ENCODE measurements at regions not wholly inside any gene's neighbourhood (a gene's known extent, or its start where the extent isn't known, plus 50 kb on each side); places are given as distances from the start of the nearest gene placed in this dataset.

DNA sequence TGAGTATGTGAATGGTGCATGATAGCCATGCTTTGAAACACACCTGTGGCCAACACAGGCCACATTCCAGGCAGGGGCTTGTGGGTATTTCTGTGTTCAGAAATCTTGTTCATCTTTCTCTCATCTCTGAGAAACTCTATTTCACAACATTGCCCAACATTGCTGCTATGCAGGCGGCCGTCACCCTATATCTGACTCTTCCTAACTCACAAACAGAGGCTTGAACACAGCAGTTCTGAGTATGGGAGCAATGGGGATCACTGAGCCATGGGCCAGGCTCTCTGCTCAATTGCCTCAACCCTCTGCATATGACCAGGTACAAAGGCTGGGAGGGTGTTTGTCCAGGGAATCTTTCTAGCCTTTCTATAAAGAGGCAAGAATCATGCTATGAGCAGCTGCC is 259.9 kb downstream of the BUD13 start:
- TF ChIP-seq, protein P1, sequence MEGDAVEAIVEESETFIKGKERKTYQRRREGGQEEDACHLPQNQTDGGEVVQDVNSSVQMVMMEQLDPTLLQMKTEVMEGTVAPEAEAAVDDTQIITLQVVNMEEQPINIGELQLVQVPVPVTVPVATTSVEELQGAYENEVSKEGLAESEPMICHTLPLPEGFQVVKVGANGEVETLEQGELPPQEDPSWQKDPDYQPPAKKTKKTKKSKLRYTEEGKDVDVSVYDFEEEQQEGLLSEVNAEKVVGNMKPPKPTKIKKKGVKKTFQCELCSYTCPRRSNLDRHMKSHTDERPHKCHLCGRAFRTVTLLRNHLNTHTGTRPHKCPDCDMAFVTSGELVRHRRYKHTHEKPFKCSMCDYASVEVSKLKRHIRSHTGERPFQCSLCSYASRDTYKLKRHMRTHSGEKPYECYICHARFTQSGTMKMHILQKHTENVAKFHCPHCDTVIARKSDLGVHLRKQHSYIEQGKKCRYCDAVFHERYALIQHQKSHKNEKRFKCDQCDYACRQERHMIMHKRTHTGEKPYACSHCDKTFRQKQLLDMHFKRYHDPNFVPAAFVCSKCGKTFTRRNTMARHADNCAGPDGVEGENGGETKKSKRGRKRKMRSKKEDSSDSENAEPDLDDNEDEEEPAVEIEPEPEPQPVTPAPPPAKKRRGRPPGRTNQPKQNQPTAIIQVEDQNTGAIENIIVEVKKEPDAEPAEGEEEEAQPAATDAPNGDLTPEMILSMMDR (IDR thresholded peaks at IDR 0.05; ENCODE audit: low read depth, low read length, poor library complexity, severe bottlenecking) = no peak
- TF ChIP-seq EZH2phosphoT487 (IDR thresholded peaks at IDR 0.05; ENCODE audit: borderline replicate concordance, low read length) = no peak

All from DOHH2 (cell line).